Heart right ventricle (tissue), 16 donors: ENCODE measurements at regions not wholly inside any gene's neighbourhood (a gene's known extent, or its start where the extent isn't known, plus 50 kb on each side); places are given as distances from the start of the nearest gene placed in this dataset.

Source experiments
- ATAC-seq, 8 donors: fragments of 200-7000 bp; cut with Tn5 transposase; one replicate each; pipeline ENCODE4 v1.9.1; 2020; ENCODE audit warnings: mild to moderate bottlenecking in 8 of 8, moderate library complexity in 8 of 8, moderate number of reproducible peaks in 1 of 8
- DNase-seq, 2 donors: peaks; one replicate each; pipeline ENCODE4 v3.0.0-alpha.2; 2020
- H3K27ac ChIP-seq, 10 donors: fragments of 200-600 bp; sonication (generic) in 2 of 10; one replicate each; pipeline versions ENCODE4 v1.5.0 to v1.8.0; 2020 to 2022; ENCODE audit warnings: mild to moderate bottlenecking in 3 of 10
- H3K27me3 ChIP-seq, 7 donors: fragments of 200-600 bp; one replicate each; pipeline ENCODE4 v1.8.0; 2021 to 2022; ENCODE audit warnings: mild to moderate bottlenecking in 2 of 7
- H3K36me3 ChIP-seq, 9 donors: fragments of 200-600 bp; sonication (generic) in 1 of 9; one replicate each; pipeline versions ENCODE4 v1.5.0 to v1.8.0; 2020 to 2022; ENCODE audit warnings: mild to moderate bottlenecking in 2 of 9
- H3K4me1 ChIP-seq, 9 donors: fragments of 200-600 bp; sonication (generic) in 1 of 9; one replicate each; pipeline versions ENCODE4 v1.5.0 to v1.8.0; 2020 to 2022; ENCODE audit warnings: mild to moderate bottlenecking in 4 of 9
- H3K4me3 ChIP-seq, 10 donors: fragments of 200-600 bp; sonication (generic) in 2 of 10; one replicate each; pipeline versions ENCODE4 v1.5.0 to v1.8.0; 2020 to 2022; ENCODE audit warnings: mild to moderate bottlenecking in 7 of 10, moderate library complexity in 2 of 10
- H3K9me3 ChIP-seq, 11 donors: fragments of 200-600 bp in 10 of 11; sonication (generic) in 2 of 11; one replicate each; pipeline versions ENCODE4 v1.5.0 to v1.8.0; 2013 to 2022; ENCODE audit warnings: mild to moderate bottlenecking in 2 of 11, control low read depth in 1 of 11, moderate library complexity in 1 of 11
- WGBS, 2 donors: extraction: QIAGEN DNeasy Blood & Tissue Kit; methylation state at CpG; one replicate each; pipeline ENCODE4 v1.1.7; 2013; ENCODE audit warnings: inconsistent platforms in 1 of 2; 5-methylcytosine and 5-hydroxymethylcytosine counted together
- intact Hi-C, 10 donors: fragments of 100-400 bp; cut with DNase I; formaldehyde crosslinking; loops; one replicate each; pipeline versions ENCODE4 v1.11.1 to v1.14.2; 2022
- TF ChIP-seq, protein P1 (sequence below), 9 donors: fragments of 200-600 bp; sonication (generic) in 2 of 9; IDR thresholded peaks; one replicate each; pipeline versions ENCODE4 v1.5.0 to v1.8.0; 2021 to 2022; ENCODE audit warnings: antibody characterized with exemption in 9 of 9, mild to moderate bottlenecking in 5 of 9, moderate library complexity in 1 of 9
- donor health status: Arrhythmogenic right ventricular cardiomyopathy.
- donor health status: ischemic (EF 13 %, LVEDD 7.1; RV severe dilation, severe dysfunction).
- donor health status: healthy with polysubstance abuse.
- donor health status: DM: no; HTN: yes; CAD: no.
- donor health status: DM: no; HTN: no; CAD: no.
- donor health status: ischemic (EF 25% LVEDD 6.9; RV normal size, moderate dysfunction).
- donor health status: ischemic (EF 25% LVEDD 5.7; RV mildly dilated, moderate dysfunction).
- donor health status: healthy.
- donor health status: DM: yes; HTN: yes; CAD: no.
- donor health status: Ischemic cardiomyopathy.
- donor health status: ischemic (EF 35%, LVEDD 5.7; RV mildly dilated, moderate dysfunction).
- donor health status: nonischemic (EF 11% LVEDD 7.7; RV severe dilation, severe dysfunction).
- donor health status: DM: yes; HTN: yes; CAD: no.
- donor health status: PGD.
- donor health status: ischemic (EF 29% LVEDD 5.4; RV normal size, mild dysfunction).
- donor health status: nonischemic (EF 23%, LVEDD 6.1; RV moderate dilation, normal function).

DNA sequence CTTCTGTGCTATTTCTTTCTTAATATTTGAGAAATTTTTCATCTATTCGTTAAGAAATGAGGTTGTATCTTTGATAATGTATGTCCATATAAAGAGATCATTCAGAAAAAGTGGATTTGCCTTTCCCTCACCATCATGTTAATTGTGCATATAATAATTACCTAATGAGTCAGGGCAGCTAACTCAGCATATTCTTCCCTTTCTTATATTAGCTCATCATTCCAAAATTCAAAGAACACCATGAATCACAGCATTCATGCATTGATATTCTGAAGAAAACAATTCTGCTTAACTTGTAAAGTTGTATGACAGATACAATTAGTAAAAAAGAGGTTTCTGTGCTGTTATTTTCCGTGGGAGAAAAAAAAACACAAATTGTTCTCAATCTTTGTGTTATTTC lies 630.6 kb downstream of the TLE1 start:
- Histone ChIP-seq H3K4me1 (no peaks in the 10 kb centered on the region), H3K4me3 (no peak overlapping the region), H3K27me3 (no peaks in the 10 kb centered on the region), H3K9me3 (peaks cover 0 to 15% (median 6%) of the 10 kb centered on the region in 11 donors), H3K36me3 (no peaks in the 10 kb centered on the region), H3K27ac (no peak overlapping the region)
- no peak for DNase-seq
- no peak for ATAC-seq
- TF ChIP-seq, protein P1, sequence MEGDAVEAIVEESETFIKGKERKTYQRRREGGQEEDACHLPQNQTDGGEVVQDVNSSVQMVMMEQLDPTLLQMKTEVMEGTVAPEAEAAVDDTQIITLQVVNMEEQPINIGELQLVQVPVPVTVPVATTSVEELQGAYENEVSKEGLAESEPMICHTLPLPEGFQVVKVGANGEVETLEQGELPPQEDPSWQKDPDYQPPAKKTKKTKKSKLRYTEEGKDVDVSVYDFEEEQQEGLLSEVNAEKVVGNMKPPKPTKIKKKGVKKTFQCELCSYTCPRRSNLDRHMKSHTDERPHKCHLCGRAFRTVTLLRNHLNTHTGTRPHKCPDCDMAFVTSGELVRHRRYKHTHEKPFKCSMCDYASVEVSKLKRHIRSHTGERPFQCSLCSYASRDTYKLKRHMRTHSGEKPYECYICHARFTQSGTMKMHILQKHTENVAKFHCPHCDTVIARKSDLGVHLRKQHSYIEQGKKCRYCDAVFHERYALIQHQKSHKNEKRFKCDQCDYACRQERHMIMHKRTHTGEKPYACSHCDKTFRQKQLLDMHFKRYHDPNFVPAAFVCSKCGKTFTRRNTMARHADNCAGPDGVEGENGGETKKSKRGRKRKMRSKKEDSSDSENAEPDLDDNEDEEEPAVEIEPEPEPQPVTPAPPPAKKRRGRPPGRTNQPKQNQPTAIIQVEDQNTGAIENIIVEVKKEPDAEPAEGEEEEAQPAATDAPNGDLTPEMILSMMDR (IDR thresholded peaks at IDR 0.05), result no peak
- WGBS, 2 donors, result 62 to 66% methylated on average over 2 of the region's 2 CpGs
- intact Hi-C loops, result no loop called here

DNA sequence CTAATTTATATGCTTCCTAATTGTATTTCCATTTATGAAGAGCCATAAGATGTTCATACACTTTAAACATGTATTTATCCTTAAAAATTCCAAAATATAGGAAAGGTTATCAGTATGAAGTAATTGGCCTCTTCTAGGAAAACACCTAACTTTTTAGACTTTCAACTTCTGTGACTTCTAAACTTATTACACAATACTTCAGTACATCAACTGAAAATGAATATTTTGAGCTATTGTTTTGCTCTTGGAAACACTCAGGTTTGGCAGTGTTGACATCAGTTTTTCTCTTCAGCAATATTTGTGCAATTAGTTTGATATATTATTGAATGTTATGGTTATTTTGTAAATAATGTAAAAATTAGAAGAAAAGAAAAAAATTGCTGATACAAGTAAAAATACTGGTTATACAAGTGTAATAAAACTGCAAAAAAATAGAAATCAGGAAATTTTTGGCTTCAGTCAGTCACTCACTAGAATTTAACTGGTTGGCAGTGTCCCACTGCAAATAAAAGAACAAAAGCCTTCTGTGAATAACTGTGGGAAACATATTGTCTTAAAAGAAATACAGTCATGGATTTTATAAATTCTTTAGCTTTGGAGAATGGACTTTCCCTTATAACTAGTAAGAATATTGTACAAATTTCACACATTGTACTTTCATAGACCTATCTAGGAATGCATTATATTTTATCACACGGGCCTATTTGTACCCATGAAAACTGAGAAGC lies 635.9 kb downstream of the TLE1 start:
- DNase-seq, result no peak
- Histone ChIP-seq H3K36me3 (no peaks in the 10 kb centered on the region), H3K4me1 (no peaks in the 10 kb centered on the region), H3K4me3 (no peak overlapping the region), H3K27me3 (no peaks in the 10 kb centered on the region), H3K27ac (no peak overlapping the region), H3K9me3 (peaks cover 0 to 3% (median 0%) of the 10 kb centered on the region in 11 donors)
- intact Hi-C loops, result no loop called here
- no peak for ATAC-seq
- 49 to 69% methylated on average over 1 of the region's 1 CpG for WGBS, 2 donors
- TF ChIP-seq, protein P1 (IDR thresholded peaks at IDR 0.05), result no peak

DNA sequence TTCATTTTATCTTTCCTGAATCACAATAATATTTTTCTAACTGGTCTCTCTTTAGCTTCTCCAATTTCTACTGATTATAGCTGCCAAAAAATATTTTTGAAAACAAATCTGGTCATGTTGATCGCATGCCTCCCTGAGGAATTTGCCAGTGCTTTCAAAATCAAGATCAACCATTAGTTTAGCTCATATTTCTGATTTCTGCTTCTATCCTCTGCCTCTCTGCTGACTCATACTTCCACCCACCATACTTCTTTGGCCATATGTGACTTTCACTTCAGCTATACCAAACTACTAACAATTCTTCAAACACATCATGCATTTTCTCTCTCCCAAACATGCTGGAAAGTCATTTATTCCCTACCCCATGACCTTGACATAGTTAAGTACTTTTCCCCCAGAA lies 636.5 kb downstream of the TLE1 start:
- Histone ChIP-seq H3K36me3 (no peaks in the 10 kb centered on the region), H3K9me3 (peaks cover 0 to 3% (median 0%) of the 10 kb centered on the region in 11 donors), H3K4me3 (no peak overlapping the region), H3K27me3 (no peaks in the 10 kb centered on the region), H3K27ac (no peak overlapping the region), H3K4me1 (no peaks in the 10 kb centered on the region)
- 74 to 76% methylated on average over 1 of the region's 1 CpG for WGBS, 2 donors
- DNase-seq (no peak), ATAC-seq (no peak)
- intact Hi-C loops, result no loop called here
- TF ChIP-seq, protein P1 (IDR thresholded peaks at IDR 0.05), result no peak

DNA sequence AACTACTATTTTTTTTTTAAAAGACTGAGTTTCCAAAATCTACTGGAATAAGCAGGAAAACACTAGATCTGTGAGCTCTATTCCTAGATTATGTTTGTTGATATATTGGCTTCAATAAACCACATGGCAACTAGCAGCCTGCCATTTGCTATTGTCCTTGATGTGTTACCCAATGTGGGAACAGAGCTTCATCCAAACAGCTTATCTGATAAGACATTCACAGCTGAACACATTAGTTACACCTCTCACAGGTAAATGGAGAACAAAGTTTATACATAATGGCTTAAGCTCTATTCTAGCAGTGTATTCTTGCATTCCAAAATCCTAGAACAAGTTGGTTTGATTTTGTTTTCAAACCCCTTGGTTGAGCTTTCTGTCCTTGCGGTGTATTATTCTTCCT lies 642.1 kb downstream of the TLE1 start:
- DNase-seq (no peak), ATAC-seq (no peak)
- no peak overlapping the region for H3K4me3 ChIP-seq
- 84 to 96% methylated on average over 1 of the region's 1 CpG for WGBS, 2 donors
- no peak overlapping the region for H3K27ac ChIP-seq
- no peaks in the 10 kb centered on the region for H3K9me3 ChIP-seq
- intact Hi-C loops, result no loop called here
- no peaks in the 10 kb centered on the region for H3K4me1 ChIP-seq
- no peaks in the 10 kb centered on the region for H3K27me3 ChIP-seq
- H3K36me3 ChIP-seq, result no peaks in the 10 kb centered on the region
- TF ChIP-seq, protein P1 (IDR thresholded peaks at IDR 0.05), result no peak
